GM19023 (cell line): ENCODE measurements at regions not wholly inside any gene's neighbourhood (a gene's known extent, or its start where the extent isn't known, plus 50 kb on each side); places are given as distances from the start of the nearest gene placed in this dataset.

Experiments used
- ATAC-seq: cut with Tn5 transposase; IDR thresholded peaks from one replicate; pipeline ENCODE4 v1.9.1; 2021; ENCODE audit warnings: mild to moderate bottlenecking, moderate library complexity; ENCODE audit not compliant: unreplicated experiment

- no peak for ATAC-seq
Measured at GRCh38 chr5:166436872-166437271, 1854.6 kb upstream of the WWC1 start.

GRCh38 chr5:166486348-166486747, 1805.1 kb upstream of the WWC1 start:
- ATAC-seq: no peak

DNA sequence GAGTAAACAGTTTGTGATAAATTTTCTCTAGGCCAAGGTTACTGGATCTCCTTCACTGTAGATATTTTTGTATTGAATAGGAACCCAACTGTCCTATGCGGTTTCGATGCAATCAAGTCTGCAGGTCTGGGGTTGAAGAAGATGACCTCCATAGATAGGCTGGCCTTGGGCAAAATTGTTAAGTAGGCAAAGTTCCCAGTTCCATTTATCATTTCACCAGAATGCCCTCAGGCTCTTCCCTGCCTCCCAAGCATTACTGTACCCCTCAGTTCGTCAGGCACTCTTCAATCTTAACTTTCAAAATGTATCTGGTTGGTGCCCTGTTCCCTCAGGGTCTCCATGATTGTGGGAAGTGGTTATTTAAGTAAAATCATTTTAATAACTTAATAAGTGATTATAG, 1802.9 kb upstream of the WWC1 start:
- no peak for ATAC-seq

DNA sequence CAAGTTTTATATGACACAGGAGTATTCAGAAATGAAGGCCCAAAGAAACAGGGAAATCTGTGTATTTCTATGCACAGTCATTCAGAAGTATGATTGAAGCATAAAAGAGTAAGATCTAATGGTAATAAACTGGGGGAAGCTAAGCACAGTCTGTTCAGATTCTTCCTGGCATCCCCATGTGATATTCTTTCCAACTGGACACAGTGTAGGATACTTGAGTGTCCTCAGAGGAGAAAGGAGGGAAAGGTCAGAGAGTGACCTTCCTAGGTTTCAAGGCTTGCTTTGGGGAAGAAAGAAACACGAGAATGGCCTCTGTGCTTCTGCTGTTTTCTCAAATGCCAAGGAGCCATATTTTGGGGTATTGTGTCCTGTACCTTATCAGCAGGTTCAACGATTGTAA, 1798.4 kb upstream of the WWC1 start:
- ATAC-seq: no peak

DNA sequence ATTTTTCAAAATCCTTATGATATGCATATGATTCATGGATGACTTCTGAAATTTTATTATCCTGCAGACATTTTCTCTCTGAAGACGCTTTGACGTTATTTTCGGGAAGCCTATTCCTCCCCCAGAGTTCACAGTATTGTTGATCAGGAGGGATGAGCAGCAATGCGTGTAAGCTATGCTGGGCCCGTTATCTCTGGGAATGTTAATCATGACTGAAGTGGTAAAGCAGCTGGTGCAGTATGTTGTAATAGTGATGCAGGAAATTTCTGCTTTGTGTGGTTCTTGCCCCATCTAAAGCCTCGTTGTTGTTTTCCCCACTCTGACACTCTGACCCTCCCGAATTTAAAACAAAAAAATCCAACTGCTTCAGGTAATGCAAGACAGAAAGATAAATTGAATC, 1797.8 kb upstream of the WWC1 start:
- no peak for ATAC-seq

GRCh38 chr5:166497496-166498104, 1793.8 kb upstream of the WWC1 start:
- no peak for ATAC-seq

DNA sequence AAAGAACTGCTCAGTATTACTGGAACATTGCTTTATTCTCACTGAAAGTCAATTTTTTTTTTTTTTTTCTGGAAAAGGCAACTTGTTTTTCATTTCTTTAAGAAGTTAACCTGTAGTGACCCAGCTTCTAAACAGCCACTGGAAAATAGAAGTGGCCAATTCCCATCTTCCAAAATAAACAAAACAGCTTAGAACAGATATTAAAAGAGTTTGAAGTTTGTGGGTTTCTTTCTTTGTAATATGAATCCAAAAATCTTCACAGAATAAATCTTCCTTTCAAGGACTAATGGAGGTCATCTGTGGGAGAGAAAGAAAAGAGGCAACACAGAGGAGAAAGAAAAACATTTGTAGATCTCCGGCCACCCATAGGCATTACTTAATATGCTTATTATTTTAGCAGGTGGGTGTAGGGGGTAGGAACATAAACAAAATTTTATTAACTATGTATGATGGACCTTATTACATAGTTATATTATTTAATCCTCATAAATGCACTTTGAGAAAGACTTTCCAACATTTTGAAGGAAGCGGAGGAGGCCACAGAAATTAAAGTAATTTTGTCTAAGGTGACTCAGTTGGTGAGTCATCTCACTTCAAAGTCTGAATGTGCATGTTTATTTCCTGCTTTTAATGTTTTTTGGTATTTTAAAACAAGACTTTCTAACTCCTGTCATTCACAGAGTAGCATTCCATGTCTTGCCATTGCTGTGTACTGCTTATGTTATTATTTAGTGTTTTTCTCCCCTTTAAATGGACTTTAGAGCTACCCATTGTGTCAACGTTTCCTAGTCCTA, 1791.8 kb upstream of the WWC1 start:
- ATAC-seq: no peak

- no peak for ATAC-seq
Measured at GRCh38 chr5:166503506-166503905, 1787.9 kb upstream of the WWC1 start.

DNA sequence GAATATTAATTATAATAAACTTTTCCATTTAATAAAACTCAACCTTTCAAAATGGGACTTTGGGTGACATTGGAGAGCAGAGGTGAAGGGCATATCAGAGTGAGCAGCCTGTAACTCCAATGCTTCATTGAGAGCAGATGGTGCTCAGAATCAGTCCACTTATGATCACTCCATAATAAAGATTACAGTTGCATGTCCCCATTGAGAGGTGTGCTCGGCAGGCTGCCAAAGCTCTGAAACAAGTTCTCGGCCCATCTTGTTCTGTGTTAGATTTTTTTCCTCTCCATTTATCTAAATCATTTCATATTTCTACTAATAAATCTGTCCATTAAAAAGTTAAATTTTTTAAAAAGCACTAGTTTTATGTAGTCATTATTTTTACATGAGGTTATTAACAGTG, 1786.4 kb upstream of the WWC1 start:
- ATAC-seq: no peak

GRCh38 chr5:166505544-166505943, 1785.9 kb upstream of the WWC1 start:
- ATAC-seq: no peak

GRCh38 chr5:166507810-166508425, 1783.5 kb upstream of the WWC1 start:
- ATAC-seq: no peak

- ATAC-seq: no peak
Measured at GRCh38 chr5:166509085-166509484, 1782.4 kb upstream of the WWC1 start.

- ATAC-seq: no peak
Measured at GRCh38 chr5:166517976-166518375, 1773.5 kb upstream of the WWC1 start.

DNA sequence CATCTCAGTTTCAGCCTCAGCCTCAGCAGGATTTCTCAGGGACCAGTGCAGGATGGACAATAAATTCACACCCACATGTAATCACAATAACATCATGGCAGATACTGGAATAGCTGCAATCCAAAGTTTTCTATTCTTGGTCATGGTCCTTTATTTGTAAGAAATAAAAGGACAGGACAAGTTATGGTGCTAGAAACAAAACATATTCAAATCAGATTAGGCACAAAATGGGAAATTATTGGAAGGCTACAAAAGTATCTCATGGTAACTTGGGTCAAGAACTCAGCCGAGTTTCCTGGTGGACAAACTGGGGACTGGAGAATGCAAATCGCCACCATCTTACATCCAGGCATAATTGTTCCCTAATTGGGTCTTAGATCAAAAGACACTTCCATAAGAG, 1768.2 kb upstream of the WWC1 start:
- no peak for ATAC-seq

- no peak for ATAC-seq
Measured at GRCh38 chr5:166529200-166529599, 1762.2 kb upstream of the WWC1 start.

DNA sequence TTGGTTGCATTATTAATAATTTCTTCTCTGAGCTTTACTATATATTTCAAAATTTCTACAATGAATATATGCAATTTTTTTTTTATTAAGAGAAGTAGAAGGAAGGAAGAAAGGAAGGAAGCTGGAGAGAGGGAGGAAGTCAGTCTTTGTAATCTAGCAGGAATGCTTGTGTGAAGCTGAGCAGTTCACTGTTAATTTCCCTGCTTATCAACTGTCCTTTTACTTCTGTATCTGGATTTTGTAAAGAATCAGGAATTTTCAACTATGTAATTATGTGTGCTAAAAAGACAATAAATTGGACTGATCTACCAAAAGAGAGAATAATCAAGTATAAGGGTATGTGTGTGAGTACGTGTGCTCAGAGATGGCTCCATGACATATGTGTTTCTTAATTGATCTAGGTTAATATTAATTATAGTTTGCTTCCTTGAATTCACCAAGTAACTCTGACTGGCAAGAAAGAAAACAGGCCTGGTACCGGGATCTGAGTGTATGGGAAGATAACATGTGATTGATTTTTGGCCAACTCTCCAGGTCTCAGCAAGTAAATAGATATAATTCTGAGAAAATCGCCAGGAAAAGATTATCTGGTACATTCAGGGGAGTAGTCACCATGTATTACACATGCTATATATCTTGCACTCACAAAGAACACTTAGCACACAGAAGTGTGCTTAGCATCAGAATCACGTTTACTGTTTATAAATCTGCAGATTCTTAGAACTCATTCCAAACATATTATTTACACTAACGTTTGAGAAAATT, 1758.8 kb upstream of the WWC1 start:
- ATAC-seq: no peak

- no peak for ATAC-seq
Measured at GRCh38 chr5:166535641-166536040, 1755.8 kb upstream of the WWC1 start.

- ATAC-seq: no peak
Measured at GRCh38 chr5:166540156-166540555, 1751.3 kb upstream of the WWC1 start.

DNA sequence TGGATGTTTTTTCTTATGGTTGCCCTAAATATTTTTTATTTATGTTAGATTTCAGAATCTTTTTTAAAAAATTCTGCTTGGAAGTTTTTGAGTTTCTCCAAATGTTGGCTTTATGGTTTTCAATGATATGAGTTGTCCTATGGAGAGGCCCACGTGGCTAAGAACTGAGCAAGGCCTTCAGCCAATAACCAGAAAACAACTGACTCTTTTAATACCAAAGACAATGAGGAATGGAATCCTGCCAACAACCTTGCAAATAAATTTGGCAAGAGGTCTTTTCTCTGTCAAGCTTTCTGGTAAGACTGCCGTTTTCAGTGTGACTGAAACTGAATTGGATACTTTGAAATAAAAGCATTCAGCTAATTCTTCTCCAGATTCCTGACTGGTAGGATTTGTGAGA, 1740.1 kb upstream of the WWC1 start:
- ATAC-seq: no peak

DNA sequence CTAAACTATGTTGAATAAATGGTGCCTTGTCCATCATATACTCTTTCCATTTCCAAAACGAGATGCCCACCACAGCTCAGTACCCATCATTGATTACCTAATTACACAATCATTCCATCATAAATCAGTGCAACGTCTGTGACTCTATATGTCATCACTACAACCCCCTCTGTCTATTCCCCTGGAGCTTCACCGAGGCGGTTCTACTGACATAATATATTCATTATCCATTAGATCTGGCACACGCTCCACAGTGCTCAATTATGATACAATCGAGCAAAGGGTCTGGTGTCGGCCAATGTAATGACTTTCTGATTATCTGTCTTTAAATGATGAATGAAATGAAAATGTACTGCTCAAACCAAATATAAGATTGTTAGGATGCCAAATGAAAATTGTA, 1737.7 kb upstream of the WWC1 start:
- ATAC-seq: no peak

- no peak for ATAC-seq
Measured at GRCh38 chr5:166561759-166562158, 1729.7 kb upstream of the WWC1 start.

GRCh38 chr5:166562246-166562645, 1729.2 kb upstream of the WWC1 start:
- no peak for ATAC-seq
